GM19467 (cell line): ENCODE measurements at regions not wholly inside any gene's neighbourhood (a gene's known extent, or its start where the extent isn't known, plus 50 kb on each side); places are given as distances from the start of the nearest gene placed in this dataset.
"Not testable (repeated sequence)": the region's sequence is repeated elsewhere in the genome, so short reads cannot be mapped to it uniquely, and the experiment has no call there.

Experiments
- ATAC-seq: cut with Tn5 transposase; IDR thresholded peaks from one replicate; pipeline ENCODE4 v1.9.1; 2021; ENCODE audit warnings: mild to moderate bottlenecking, moderate library complexity; ENCODE audit not compliant: unreplicated experiment

- ATAC-seq = no peak
Measured at GRCh38 chr12:131213896-131214442, 260.3 kb downstream of the ADGRD1 start.

GRCh38 chr12:131214936-131215335 lies 261.2 kb downstream of the ADGRD1 start:
- not testable (repeated sequence) for ATAC-seq

- ATAC-seq = not testable (repeated sequence)
Measured at GRCh38 chr12:131216587-131216986, 262.9 kb downstream of the ADGRD1 start.

GRCh38 chr12:131217024-131217586 lies 263.4 kb downstream of the ADGRD1 start:
- ATAC-seq = no peak

- no peak for ATAC-seq
Measured at GRCh38 chr12:131218026-131218922, 264.6 kb downstream of the ADGRD1 start.

- ATAC-seq = no peak
Measured at GRCh38 chr12:131218923-131219669, 265.4 kb downstream of the ADGRD1 start.

- ATAC-seq = no peak
Measured at GRCh38 chr12:131219670-131220330, 266.1 kb downstream of the ADGRD1 start.

GRCh38 chr12:131220331-131220685 lies 266.6 kb downstream of the ADGRD1 start:
- no peak for ATAC-seq

- ATAC-seq = no peak
Measured at GRCh38 chr12:131221061-131221956, 267.6 kb downstream of the ADGRD1 start.

- ATAC-seq = no peak
Measured at GRCh38 chr12:131221957-131222328, 268.2 kb downstream of the ADGRD1 start.

- peak; percentile 52 for ATAC-seq
Measured at GRCh38 chr12:131222329-131223139, 268.8 kb downstream of the ADGRD1 start.

- no peak for ATAC-seq
Measured at GRCh38 chr12:131223171-131223761, 269.6 kb downstream of the ADGRD1 start.

GRCh38 chr12:131223791-131224225 lies 270.1 kb downstream of the ADGRD1 start:
- ATAC-seq = no peak

GRCh38 chr12:131224226-131225065 lies 270.7 kb downstream of the ADGRD1 start:
- not testable (repeated sequence) for ATAC-seq

- ATAC-seq = not testable (repeated sequence)
Measured at GRCh38 chr12:131225066-131225380, 271.3 kb downstream of the ADGRD1 start.

- ATAC-seq = no peak
Measured at GRCh38 chr12:131226345-131227265, 272.9 kb downstream of the ADGRD1 start.

GRCh38 chr12:131227641-131228040 lies 273.9 kb downstream of the ADGRD1 start:
- not testable (repeated sequence) for ATAC-seq
